Gastroesophageal sphincter (tissue), 4 donors: ENCODE measurements at regions not wholly inside any gene's neighbourhood (a gene's known extent, or its start where the extent isn't known, plus 50 kb on each side); places are given as distances from the start of the nearest gene placed in this dataset.
A peak's percentile ranks its signal among the peaks of the same experiment; 100 is the strongest.

Experiments
- ATAC-seq: fragments of 150-250 bp; one replicate; pipeline ENCODE4 v1.9.1; 2016; ENCODE audit warnings: mild to moderate bottlenecking, moderate library complexity
- H3K27ac ChIP-seq, 4 donors: fragments of 200-600 bp; sonication (generic) in 3 of 4; 1 replicate in 3 of 4; 2 replicates in 1 of 4; pipeline ENCODE4 v1.5.1; 2016 to 2019
- H3K27me3 ChIP-seq: fragments of 200-600 bp; sonication (generic); one replicate; pipeline ENCODE4 v1.5.1; 2019
- H3K36me3 ChIP-seq, 2 donors: fragments of 200-600 bp; sonication (generic); one replicate each; pipeline ENCODE4 v1.5.1; 2019; ENCODE audit warnings: control low read depth in 1 of 2
- H3K4me1 ChIP-seq, 3 donors: fragments of 200-600 bp; sonication (generic); 1 replicate in 2 of 3; 2 replicates in 1 of 3; pipeline ENCODE4 v1.5.1; 2016 to 2019; ENCODE audit warnings: control low read depth in 2 of 3
- H3K4me3 ChIP-seq, 2 donors: fragments of 200-600 bp; sonication (generic); one replicate each; pipeline ENCODE4 v1.5.1; 2019; ENCODE audit warnings: mild to moderate bottlenecking in 1 of 2, moderate library complexity in 1 of 2
- H3K9me3 ChIP-seq, 3 donors: fragments of 200-600 bp; sonication (generic); one replicate each; pipeline ENCODE4 v1.5.1; 2017 to 2019; ENCODE audit warnings: control low read depth in 2 of 3
- CTCF ChIP-seq, 4 experiments: fragments of 200-600 bp in 2 of 4; fragments of 450-650 bp in 2 of 4; sonication (generic) in 1 of 4; IDR thresholded peaks; one replicate each; pipeline ENCODE4 v1.5.1; 2017 to 2019; ENCODE audit warnings: antibody characterized with exemption in 4 of 4, mild to moderate bottlenecking in 2 of 4, moderate library complexity in 2 of 4
- EP300 ChIP-seq: sonication (generic); formaldehyde crosslinking; IDR thresholded peaks from one replicate; pipeline ENCODE4 v1.6.1; 2017; ENCODE audit warnings: antibody characterized with exemption, mild to moderate bottlenecking
- POLR2A ChIP-seq, 2 donors: fragments of 450-650 bp; IDR thresholded peaks; one replicate each; pipeline ENCODE4 v1.6.1; 2017; ENCODE audit warnings: antibody characterized with exemption in 2 of 2, mild to moderate bottlenecking in 2 of 2, moderate library complexity in 1 of 2
- POLR2AphosphoS5 ChIP-seq: sonication (generic); formaldehyde crosslinking; IDR thresholded peaks from one replicate; pipeline ENCODE4 v1.6.1; 2017; ENCODE audit warnings: antibody characterized with exemption
- WGBS, 2 donors: methylation state at CpG; one replicate each; pipeline ENCODE4 v1.1.5; 2018; ENCODE audit warnings: low coverage in 1 of 2; 5-methylcytosine and 5-hydroxymethylcytosine counted together

GRCh38 chr6:14454473-14454775 is 336.9 kb downstream of the CD83 start:
- no peak for ATAC-seq
- H3K27me3 ChIP-seq, result no peaks in the 10 kb centered on the region
- WGBS, 2 donors, result 86 to 89% methylated on average over 2 to 4 of the region's 4 CpGs
- H3K36me3 ChIP-seq, result no peaks in the 10 kb centered on the region
- no peak overlapping the region for H3K27ac ChIP-seq
- H3K4me1 ChIP-seq, result peaks cover 0 to 67% (median 0%) of the 10 kb centered on the region in 3 donors
- no peak for TF ChIP-seq CTCF (IDR thresholded peaks at IDR 0.05)
- no peak for TF ChIP-seq EP300
- TF ChIP-seq POLR2A (IDR thresholded peaks at IDR 0.05), result no peak
- H3K9me3 ChIP-seq, result no peaks in the 10 kb centered on the region
- H3K4me3 ChIP-seq, result no peak overlapping the region

- 70 to 83% methylated on average over 1 to 3 of the region's 3 CpGs for WGBS, 2 donors
- no peaks in the 10 kb centered on the region for H3K9me3 ChIP-seq
- H3K27me3 ChIP-seq, result no peaks in the 10 kb centered on the region
- peaks cover 0 to 61% (median 0%) of the 10 kb centered on the region in 3 donors for H3K4me1 ChIP-seq
- H3K27ac ChIP-seq, result no peak overlapping the region
- TF ChIP-seq EP300, result no peak
- TF ChIP-seq CTCF (IDR thresholded peaks at IDR 0.05), result no peak
- no peak for TF ChIP-seq POLR2AphosphoS5
- TF ChIP-seq POLR2A (IDR thresholded peaks at IDR 0.05), result no peak
- no peak overlapping the region for H3K4me3 ChIP-seq
- H3K36me3 ChIP-seq, result no peaks in the 10 kb centered on the region
- peak; percentile 46 for ATAC-seq
Measured at GRCh38 chr6:14455427-14455826, 337.9 kb downstream of the CD83 start.

- no peak overlapping the region for H3K4me3 ChIP-seq
Measured at GRCh38 chr6:14455876-14456648, 338.5 kb downstream of the CD83 start.

GRCh38 chr6:14456941-14457340 is 339.4 kb downstream of the CD83 start:
- 77 to 100% methylated on average over 1 of the region's 1 CpG for WGBS, 2 donors
- no peak for ATAC-seq
- Histone ChIP-seq H3K4me3 (no peak overlapping the region), H3K27ac (peak overlapping the region in 1 of 4 donors; percentile 20), H3K4me1 (peaks cover 0 to 61% (median 0%) of the 10 kb centered on the region in 3 donors), H3K27me3 (no peaks in the 10 kb centered on the region), H3K36me3 (no peaks in the 10 kb centered on the region), H3K9me3 (no peaks in the 10 kb centered on the region)
- TF ChIP-seq CTCF (IDR thresholded peaks at IDR 0.05) (no peak), POLR2A (IDR thresholded peaks at IDR 0.05) (no peak), POLR2AphosphoS5 (no peak), EP300 (no peak)

More at GRCh38 chr6:14455876-14456648, 338.5 kb downstream of the CD83 start:
- no peak for ATAC-seq
- TF ChIP-seq POLR2A (IDR thresholded peaks at IDR 0.05) (no peak), CTCF (IDR thresholded peaks at IDR 0.05) (no peak), EP300 (no peak), POLR2AphosphoS5 (no peak)
- WGBS, 2 donors, result 81 to 100% methylated on average over 2 to 6 of the region's 8 CpGs
- Histone ChIP-seq H3K27me3 (no peaks in the 10 kb centered on the region), H3K4me1 (peaks cover 0 to 61% (median 0%) of the 10 kb centered on the region in 3 donors), H3K36me3 (no peaks in the 10 kb centered on the region), H3K27ac (no peak overlapping the region), H3K9me3 (no peaks in the 10 kb centered on the region)

GRCh38 chr6:14458669-14459266 is 341.2 kb downstream of the CD83 start:
- Histone ChIP-seq H3K27me3 (no peaks in the 10 kb centered on the region), H3K36me3 (no peaks in the 10 kb centered on the region), H3K27ac (peak overlapping the region in 3 of 4 donors; percentile 1 to 45 (median 36)), H3K4me1 (peaks cover 0 to 54% (median 0%) of the 10 kb centered on the region in 3 donors), H3K9me3 (no peaks in the 10 kb centered on the region), H3K4me3 (no peak overlapping the region)
- TF ChIP-seq EP300 (no peak), POLR2AphosphoS5 (peak; percentile 65), POLR2A (IDR thresholded peaks at IDR 0.05) (no peak), CTCF (IDR thresholded peaks at IDR 0.05) (no peak)
- ATAC-seq, result peak; percentile 55
- WGBS, 2 donors, result 59 to 77% methylated on average over 4 to 5 of the region's 5 CpGs
